Posterior vena cava (tissue), 2 donors: ENCODE measurements at regions not wholly inside any gene's neighbourhood (a gene's known extent, or its start where the extent isn't known, plus 50 kb on each side); places are given as distances from the start of the nearest gene placed in this dataset.

Experiments
- DNase-seq: peaks from one replicate; pipeline ENCODE4 v3.0.0-alpha.2; 2020; ENCODE audit warnings: low spot score
- intact Hi-C, 2 donors: fragments of 100-400 bp; cut with DNase I; formaldehyde crosslinking; loops; one replicate each; pipeline versions ENCODE4 v1.14.1 to v1.14.2; 2022 to 2023
- donor health status: DM: yes; HTN: yes; CAD: no.
- donor health status: DM: yes; HTN: yes; CAD: no.

GRCh38 chr4:175944126-175944910, 121.3 kb upstream of the WDR17 start:
- intact Hi-C loops = no loop called here
- DNase-seq = no peak

DNA sequence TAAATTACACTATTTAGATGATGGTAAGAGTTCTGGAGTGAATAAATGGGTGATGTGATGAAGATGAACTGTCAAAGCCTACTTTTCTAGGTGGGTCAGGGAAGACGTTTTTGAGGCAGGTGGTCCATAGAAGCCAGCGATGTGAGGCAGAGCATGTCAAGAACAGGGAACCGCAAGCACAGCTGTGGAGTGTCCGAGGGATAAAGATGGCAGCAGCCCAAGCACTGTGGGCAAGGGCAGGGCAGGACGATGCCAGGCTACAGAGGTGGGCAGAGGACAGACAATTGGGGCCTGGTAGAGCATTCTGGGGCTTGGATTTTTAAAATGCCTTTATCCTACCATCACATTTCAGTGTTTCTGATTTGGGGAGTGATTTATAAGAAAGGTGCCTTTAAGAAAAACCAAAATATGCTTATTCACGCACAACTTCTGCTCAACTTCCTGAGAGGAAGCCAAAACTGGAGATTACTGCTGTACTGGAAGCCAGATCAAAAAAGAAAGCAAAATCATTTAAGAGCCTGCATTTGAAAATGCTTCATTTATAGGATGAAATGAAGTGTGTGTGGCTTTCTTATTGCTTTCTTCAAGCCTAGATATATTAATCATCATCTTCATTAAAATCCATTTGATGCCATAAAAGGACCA, 119.0 kb upstream of the WDR17 start:
- DNase-seq = no peak
- intact Hi-C loops = no loop called here

DNA sequence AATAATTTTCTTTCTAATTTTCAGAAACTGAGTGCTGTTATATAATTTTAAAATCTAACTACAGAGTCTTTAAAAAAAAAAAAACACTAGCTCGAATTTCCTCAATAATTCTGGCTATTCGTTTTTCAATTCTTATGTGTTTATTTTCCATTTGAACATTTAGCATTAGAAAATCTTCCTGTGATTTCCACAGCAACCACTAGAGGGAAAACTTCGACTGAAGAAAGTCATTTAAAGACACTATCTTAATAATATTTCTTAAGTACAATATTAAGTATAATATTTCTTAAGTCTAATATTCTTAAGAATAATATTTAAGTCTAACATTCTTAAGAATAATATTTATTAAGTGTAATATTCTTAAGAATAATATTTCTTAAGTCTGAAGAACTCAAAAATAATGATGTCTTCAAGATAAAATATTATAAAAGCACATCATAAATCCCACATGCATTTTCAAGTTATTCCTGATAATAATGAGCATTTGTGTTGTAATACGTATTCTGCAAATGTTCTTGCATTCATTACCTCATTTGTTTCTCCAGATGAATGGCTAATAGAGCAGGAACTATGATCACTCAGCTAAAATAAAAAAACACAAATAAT, 118.4 kb upstream of the WDR17 start:
- intact Hi-C loops = no loop called here
- no peak for DNase-seq

DNA sequence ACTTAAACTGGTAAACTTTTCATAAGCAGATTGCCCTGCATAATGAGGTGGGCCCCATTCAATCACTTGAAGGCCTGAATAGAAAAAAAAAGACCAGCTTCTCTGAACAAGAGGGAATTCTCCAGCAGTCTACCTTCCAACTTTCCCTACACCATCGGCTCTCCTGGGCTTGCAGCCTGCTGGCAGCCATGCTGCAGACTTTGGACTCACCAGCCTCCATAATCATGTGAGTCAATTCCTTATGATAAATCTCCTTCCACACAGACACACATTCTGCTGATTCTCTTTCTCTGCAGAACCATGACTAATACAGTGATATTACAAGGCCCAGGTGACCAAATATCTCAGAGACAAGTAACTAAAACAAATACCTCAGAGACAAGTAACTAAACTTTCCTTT, 113.8 kb upstream of the WDR17 start:
- DNase-seq = no peak
- intact Hi-C loops = no loop called here

GRCh38 chr4:175953116-175953515, 112.5 kb upstream of the WDR17 start:
- intact Hi-C loops = no loop called here

DNA sequence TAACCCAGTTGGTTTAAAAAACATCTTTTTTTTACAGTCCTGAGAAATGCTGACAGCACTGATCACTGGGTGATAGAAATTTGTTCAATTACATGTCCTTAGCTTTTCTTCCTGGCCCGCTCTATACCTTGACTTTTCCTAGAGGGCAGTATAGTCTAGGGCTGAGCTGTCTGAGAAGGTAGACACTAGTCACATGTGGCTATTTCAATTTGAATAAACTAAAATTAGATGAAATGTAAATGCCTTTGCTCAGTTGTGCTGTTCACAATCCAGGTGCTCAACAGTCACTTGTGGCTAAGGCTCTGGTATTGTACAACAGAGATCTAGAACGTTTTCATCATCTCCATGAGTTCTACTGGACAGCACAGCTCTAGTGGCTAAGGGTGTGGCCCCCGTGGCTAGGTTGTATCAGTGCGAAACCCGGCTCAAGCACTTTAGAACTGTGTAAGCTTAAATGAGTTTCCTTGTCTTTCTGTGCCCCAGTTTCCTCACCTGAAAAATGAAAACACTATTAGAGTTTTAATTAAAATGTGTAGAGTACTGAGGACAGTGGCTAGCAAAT, 111.6 kb upstream of the WDR17 start:
- intact Hi-C loops = no loop called here

More at GRCh38 chr4:175953116-175953515, 112.5 kb upstream of the WDR17 start:
- no peak for DNase-seq

GRCh38 chr4:175954685-175955084, 111.0 kb upstream of the WDR17 start:
- intact Hi-C loops = no loop called here
- no peak for DNase-seq

More for the DNA sequence above, 111.6 kb upstream of the WDR17 start:
- no peak for DNase-seq

DNA sequence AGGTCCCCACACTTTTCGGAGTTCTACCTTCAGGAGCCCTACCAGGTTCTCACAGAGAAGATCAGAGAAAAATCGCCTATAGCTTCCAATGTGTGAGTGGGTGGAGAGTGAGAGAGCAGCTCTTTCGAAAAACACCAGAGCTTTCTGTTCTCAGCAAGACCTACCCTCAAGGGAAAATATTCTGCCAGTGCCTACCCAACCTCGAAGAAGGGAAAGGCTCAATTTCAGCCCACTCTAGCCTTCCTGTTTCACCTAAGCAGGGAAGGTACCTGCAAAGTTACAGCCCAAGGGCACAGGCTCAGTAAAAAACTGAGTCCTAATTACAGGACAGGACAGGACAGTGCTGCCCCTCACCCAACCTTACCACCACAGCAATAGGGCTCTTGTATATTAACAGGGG, 104.0 kb upstream of the WDR17 start:
- intact Hi-C loops = no loop called here
- no peak for DNase-seq

DNA sequence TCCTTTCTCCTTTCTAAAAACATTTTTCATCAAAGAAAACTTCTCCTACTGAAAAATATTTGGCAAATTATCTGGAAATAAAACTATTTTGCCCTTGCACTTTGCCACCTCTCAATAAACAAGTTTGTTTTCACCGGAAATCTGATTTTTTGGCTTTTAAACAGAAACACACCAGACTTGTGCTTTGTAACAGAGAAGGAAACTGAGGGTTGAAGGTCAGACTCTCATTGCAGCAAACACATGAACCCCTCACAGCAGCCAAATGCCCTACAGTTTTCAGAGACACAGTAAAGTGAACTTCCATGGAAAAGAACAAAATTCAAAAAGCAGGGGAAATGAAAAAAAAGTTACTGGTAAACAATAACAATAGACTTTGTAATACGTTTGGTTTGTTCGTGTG, 95.6 kb upstream of the WDR17 start:
- intact Hi-C loops = no loop called here

DNA sequence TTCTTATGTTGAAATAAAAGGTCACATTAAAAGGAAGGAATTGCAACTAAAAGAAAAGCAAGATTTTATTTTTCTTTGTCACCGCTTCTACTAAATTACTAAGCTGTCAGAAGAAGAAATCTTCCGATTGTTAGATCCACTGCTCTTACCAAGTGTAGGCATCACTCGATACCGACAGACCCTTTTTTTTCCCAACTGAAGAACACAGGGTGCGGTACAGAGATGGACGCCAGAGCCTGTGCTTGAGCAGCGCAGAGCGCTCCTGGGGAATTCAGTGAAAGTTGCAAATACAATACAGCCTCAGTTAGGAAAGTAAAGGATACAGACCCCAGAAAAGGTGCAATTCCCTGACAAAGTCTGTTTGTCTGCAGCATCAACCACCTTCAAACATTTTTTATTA, 94.9 kb upstream of the WDR17 start:
- no peak for DNase-seq
- intact Hi-C loops = no loop called here

More for the DNA sequence above, 95.6 kb upstream of the WDR17 start:
- no peak for DNase-seq

DNA sequence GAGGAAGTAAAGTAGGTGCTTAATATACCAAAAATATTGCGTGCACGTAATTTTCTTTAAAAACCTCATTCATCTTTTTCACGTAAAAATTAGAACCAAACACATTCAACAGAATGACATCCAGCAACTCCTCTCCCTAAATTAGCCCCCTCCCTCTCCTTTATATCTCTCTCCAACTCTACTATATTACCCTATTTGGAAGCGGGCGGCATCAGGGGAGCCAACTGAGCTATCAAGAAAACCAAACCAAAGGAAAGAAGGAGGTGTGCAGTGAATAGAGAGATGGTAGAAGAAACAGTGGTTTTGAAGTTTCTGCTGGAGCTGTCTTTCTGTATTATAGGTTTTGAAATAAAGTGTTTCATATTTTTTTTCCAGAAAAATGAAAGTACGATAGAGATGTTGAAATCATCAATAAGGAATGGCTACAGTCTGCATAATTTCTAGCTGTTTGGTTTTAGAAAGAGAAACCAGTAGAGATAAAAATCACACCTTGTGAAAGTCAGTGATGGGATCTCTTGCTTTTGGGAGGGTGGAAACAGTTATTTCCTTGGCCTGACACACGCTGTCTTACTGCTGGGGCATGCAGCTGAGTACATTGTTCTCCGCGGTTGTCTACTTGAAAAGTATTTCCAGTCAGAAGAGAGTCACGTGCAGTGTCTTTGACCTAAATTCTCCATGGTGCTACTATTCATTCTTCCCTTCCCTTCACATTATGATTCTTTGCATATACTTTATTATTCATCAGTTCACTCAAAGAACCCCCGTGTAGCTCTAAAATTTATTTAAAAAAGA, 94.1 kb upstream of the WDR17 start:
- intact Hi-C loops = no loop called here
- DNase-seq = no peak

GRCh38 chr4:175973027-175973923, 92.4 kb upstream of the WDR17 start:
- no peak for DNase-seq
- intact Hi-C loops = no loop called here

- intact Hi-C loops = no loop called here
- DNase-seq = no peak
These were observed 82.0 kb upstream of the WDR17 start for GRCh38 chr4:175983636-175984035.

GRCh38 chr4:175986668-175987067, 79.0 kb upstream of the WDR17 start:
- no peak for DNase-seq
- intact Hi-C loops = no loop called here

DNA sequence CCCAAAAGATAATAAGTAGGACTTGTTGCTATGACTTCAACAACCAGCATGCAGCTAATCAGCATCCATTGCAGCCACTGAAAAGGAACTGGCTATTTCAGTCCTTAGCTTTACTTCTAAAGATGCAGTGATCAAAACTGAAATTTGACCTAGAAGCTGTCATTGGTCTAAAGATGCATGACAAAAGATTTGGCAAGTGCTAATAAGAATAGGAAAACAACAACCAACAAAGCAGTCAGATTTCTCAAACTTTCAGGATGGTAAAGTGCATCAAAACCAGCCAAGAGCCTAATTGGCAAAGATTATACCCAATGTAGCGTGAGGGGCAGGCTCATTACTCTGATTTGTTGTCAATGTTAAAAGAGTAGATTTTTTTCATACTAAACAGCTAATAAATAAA, 77.1 kb upstream of the WDR17 start:
- intact Hi-C loops = no loop called here
- DNase-seq = no peak

- DNase-seq = no peak
- intact Hi-C loops = no loop called here
These were observed 69.4 kb upstream of the WDR17 start for GRCh38 chr4:175996206-175996605.

DNA sequence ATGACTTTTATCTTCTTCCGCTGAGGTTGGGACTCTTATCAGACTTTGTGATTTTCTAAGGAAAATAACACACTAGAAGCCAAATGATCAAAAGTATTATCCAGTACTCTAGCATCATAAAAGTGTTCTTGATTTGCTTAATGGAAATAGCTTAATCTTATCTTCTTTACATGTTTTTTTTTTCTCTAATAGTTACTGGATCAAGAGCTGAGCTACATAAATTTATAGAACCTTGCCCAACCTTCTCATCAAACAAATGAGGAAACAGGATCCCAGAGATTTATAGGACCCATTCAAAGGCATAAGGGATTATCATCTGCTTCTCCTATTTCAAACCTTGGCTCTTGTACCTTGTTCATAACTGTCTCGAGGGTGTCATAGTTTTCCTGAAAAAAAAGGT, 68.3 kb upstream of the WDR17 start:
- no peak for DNase-seq
- intact Hi-C loops = no loop called here

- intact Hi-C loops = no loop called here
- DNase-seq = no peak
These were observed 66.9 kb upstream of the WDR17 start for GRCh38 chr4:175998782-175999181.

DNA sequence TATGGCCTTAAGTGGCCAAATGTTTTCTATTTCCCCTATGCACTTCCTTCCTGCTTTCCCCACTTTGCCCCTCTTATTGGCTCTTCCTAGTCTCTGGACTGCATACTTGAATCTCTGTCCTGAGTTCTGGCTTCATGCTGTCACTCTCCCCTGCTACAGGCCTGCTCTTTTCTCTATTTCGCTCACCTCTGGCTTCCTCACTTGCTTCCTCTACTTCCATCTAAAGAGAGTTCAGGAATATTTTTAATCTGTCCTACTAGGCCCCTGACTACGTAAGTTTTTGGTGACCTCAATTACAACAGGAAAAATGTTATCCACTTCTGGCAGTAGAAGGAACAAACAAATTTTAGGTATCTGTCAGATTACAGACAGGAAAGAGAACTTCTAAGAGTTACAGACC, 65.7 kb upstream of the WDR17 start:
- no peak for DNase-seq
- intact Hi-C loops = no loop called here
